NCI-H1092 (cell line): ENCODE measurements at regions not wholly inside any gene's neighbourhood (a gene's known extent, or its start where the extent isn't known, plus 50 kb on each side); places are given as distances from the start of the nearest gene placed in this dataset.
"Not testable (repeated sequence)": the region's sequence is repeated elsewhere in the genome, so short reads cannot be mapped to it uniquely, and the experiment has no call there.

ENCODE experiments used
- DNase-seq: peaks from one replicate; lab custom pipeline; 2025; lab: John Stamatoyannopoulos, UW

- DNase-seq = no peak
Measured at GRCh38 chr4:123674762-123675465, 278.3 kb downstream of the SPRY1 start.

- no peak for DNase-seq
Measured at GRCh38 chr4:123675567-123675966, 279.0 kb downstream of the SPRY1 start.

GRCh38 chr4:123676071-123676889, 279.7 kb downstream of the SPRY1 start:
- no peak for DNase-seq

DNA sequence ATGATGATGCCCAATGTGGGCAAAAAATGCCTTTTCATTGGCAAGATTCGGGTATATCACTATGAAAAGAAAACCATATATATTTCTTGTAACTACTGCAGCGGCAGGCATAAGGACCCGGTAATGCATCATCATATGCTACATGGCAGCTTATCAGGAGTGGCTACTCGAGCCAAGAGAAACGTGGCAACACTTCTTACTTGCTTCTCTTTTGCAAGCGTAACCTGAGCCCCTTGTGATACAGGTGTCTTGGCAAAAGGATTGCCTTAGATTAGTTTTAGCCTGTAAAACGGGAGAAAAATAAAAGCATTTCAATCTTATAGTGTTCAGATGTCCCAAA, 280.3 kb downstream of the SPRY1 start:
- peak; percentile 66 for DNase-seq

DNA sequence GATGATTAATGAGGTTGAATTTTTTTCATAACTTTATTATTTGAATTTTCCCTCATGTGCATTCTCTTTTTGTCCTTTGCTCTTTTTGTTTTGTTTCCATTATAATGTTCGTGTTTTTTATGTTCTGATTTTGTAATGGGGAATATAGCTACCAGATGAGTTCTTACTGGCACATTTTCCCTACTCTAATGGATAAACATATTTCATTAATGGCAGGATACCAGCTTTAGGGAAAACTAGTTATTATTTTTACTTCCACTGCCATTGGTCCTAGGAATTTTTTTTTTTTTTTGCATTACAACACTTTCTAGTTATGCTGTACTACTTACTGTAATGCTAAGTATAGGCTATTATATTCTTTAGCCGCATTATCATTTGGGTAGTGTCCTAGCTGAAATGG, 286.3 kb downstream of the SPRY1 start:
- DNase-seq = no peak

- DNase-seq = not testable (repeated sequence)
Measured at GRCh38 chr4:123684937-123685336, 288.3 kb downstream of the SPRY1 start.

DNA sequence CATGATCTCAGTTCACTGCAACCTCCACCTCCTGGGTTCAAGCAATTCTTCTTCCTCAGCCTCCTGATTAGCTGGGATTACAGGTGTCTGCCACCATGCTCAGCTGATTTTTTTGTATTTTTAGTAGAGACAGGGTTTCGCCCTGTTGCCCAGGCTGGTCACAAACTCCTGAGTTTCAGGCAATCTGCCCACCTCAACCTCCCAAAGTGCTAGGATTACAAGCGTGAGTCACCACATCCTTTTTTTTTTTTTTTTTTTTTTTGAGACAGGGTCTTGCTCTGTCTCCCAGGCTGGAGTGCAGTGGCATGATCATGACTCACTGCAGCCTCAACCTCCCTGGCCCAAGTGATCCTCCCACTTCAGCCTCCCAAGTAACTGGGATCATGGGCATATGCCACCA, 298.9 kb downstream of the SPRY1 start:
- DNase-seq = not testable (repeated sequence)

DNA sequence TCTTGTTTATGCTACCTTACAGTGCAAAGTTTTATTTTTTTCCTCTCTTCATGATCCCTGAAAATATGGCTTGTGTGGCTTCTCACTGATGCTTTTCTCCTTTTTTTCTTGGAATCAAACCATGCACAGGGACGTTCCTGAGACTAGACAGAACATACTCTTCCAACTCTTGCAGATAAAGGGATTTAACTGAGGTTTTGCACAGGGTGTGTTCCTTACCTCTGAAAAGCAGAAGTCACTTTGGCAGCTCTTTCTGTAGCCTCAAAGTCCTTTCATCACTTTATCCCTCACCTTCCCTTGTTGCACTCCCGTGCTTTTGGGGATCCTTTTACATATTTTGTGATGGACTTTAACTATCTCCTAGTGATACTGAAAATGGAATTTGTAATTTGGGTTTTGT, 300.1 kb downstream of the SPRY1 start:
- DNase-seq = no peak

GRCh38 chr4:123698556-123698955, 302.0 kb downstream of the SPRY1 start:
- no peak for DNase-seq

- no peak for DNase-seq
Measured at GRCh38 chr4:123699880-123700771, 303.5 kb downstream of the SPRY1 start.

DNA sequence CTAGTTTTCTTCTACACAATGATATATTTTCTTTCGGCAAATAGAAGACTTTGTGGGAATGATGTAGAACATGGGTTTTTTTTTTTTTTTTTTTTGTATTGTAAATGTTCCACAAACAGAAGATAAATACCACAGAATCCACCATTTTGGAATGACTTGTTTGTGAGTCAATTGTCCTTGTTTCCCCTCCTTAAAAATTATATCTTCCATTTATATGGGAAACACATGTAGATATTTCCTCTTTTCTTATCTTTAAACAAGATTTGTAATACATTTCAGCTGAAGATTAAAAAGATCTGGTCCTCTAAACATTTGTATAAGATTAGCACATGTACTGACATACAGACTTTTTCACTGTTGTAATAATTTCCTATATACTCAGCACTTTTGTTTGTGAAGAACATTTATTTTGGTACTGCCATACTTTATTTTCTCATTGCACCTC, 304.6 kb downstream of the SPRY1 start:
- DNase-seq = no peak

GRCh38 chr4:123705419-123705818, 308.8 kb downstream of the SPRY1 start:
- DNase-seq = no peak

GRCh38 chr4:123706973-123707372, 310.4 kb downstream of the SPRY1 start:
- no peak for DNase-seq

DNA sequence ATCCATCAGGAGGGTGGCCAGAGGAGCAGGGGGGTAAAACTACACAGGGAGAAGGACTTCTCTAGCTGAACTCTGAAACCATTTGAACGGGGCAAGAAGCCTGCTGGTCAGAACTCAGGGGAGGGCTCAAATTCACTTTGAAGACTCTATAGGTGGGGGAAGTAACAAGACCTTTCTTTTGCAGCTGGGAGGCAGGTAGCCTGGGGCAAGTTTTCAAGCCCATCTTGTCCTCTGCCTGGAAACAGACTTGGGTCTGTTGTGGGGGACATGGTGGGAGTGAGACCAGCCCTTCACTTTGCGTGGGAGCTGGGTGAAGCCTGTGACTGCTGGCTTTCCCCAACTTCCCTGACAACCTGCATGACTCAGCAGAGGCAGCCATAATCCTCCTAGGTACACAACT, 312.3 kb downstream of the SPRY1 start:
- DNase-seq = no peak

DNA sequence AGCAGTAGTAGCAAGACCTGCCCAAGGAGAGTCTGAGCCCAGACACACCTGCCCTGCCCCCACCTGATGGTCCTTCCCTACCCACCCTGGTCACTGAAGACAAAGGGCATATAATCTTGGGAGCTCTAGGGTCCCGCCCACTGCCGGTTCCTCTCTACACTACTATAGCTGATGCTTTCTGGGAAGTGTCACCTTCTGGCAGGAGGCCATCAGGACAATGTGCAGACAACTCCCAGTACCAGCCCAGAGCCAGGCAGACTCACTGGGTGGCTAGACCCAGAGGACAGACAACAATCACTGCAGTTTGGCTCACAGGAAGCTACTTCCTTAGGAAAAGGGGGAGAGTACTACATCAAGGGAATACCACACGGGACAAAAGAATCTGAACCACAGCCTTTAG, 312.7 kb downstream of the SPRY1 start:
- DNase-seq = no peak

GRCh38 chr4:123731035-123731434, 334.4 kb downstream of the SPRY1 start:
- DNase-seq = no peak

DNA sequence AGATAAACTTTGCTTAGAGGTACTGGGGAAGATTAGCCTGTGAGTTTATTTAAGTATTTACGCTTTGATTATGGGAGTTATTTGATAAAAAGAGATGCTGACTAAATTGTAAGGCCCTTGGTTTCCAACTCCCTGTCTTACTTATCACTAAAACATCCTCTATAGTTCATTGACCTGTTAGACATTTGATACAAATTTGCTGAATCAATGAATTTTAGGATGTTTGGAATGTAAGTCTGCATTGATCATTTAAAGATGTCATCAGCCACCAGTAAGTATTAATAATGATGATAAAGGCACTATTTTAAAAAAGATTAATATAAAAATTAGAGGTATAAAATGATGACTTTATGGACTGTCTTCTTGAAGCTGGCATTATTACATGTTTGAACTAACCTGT, 340.6 kb downstream of the SPRY1 start:
- no peak for DNase-seq

GRCh38 chr4:123739806-123740205, 343.2 kb downstream of the SPRY1 start:
- DNase-seq = no peak

DNA sequence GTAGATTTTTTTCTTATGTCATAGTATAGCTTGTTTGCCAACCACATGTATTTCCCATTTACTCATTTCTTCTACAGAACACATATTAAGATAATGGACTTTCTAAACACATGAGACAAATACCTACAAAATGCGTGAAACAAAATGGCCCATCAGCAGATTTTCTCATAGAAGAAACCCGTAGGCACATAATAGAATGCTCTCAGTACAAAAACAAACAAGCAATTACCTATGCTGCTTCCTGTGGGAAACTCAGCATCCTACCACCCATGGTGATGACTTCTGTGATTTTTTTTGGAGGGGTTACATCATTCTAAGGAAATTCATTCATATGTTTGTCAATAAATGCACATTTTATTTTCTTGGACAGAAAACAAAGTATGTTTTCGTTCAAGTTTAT, 343.6 kb downstream of the SPRY1 start:
- DNase-seq = no peak

- DNase-seq = no peak
Measured at GRCh38 chr4:123741906-123742305, 345.3 kb downstream of the SPRY1 start.

GRCh38 chr4:123743848-123744247, 347.3 kb downstream of the SPRY1 start:
- no peak for DNase-seq

- DNase-seq = no peak
Measured at GRCh38 chr4:123744664-123745290, 348.2 kb downstream of the SPRY1 start.
